ENCODE measurements at regions not wholly inside any gene's neighbourhood (a gene's known extent, or its start where the extent isn't known, plus 50 kb on each side); places are given as distances from the start of the nearest gene placed in this dataset.

DNA sequence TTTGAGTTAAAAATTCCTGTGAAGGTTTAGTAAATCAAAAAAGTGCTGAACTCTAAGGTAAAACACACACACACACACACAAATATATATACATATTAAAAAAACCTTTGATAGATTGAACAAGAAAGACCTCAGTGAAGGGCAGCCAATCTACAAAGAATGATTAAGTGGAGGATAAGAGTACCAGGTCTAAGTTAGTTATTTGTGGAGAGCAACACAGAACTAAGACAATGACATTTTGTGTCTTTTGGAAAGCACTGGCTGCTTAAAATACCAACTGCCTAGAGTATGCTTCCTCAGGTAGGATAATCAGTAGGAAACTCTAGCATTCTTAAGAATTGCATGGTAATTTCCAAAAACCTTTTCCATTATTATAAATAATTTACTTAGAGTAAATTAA, 481.4 kb upstream of the SYT4 start:
- TF ChIP-seq, protein P1, sequence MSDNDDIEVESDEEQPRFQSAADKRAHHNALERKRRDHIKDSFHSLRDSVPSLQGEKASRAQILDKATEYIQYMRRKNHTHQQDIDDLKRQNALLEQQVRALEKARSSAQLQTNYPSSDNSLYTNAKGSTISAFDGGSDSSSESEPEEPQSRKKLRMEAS (CRISPR knock-in tag; IDR thresholded peaks at IDR 0.05): no peak
- TF ChIP-seq, protein P2, sequence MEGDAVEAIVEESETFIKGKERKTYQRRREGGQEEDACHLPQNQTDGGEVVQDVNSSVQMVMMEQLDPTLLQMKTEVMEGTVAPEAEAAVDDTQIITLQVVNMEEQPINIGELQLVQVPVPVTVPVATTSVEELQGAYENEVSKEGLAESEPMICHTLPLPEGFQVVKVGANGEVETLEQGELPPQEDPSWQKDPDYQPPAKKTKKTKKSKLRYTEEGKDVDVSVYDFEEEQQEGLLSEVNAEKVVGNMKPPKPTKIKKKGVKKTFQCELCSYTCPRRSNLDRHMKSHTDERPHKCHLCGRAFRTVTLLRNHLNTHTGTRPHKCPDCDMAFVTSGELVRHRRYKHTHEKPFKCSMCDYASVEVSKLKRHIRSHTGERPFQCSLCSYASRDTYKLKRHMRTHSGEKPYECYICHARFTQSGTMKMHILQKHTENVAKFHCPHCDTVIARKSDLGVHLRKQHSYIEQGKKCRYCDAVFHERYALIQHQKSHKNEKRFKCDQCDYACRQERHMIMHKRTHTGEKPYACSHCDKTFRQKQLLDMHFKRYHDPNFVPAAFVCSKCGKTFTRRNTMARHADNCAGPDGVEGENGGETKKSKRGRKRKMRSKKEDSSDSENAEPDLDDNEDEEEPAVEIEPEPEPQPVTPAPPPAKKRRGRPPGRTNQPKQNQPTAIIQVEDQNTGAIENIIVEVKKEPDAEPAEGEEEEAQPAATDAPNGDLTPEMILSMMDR (IDR thresholded peaks at IDR 0.05): no peak
- no peak for TF ChIP-seq CBFB (CRISPR knock-in tag; IDR thresholded peaks at IDR 0.05; ENCODE audit: low read depth)
- no peak for TF ChIP-seq TEAD4 (CRISPR knock-in tag; IDR thresholded peaks at IDR 0.05)
- TF ChIP-seq SP1 (CRISPR knock-in tag; conservative IDR thresholded peaks at IDR 0.05): no peak
- TF ChIP-seq SMAD3 (CRISPR knock-in tag; IDR thresholded peaks at IDR 0.05; ENCODE audit: borderline replicate concordance): no peak
